GM12878 (cell line): ENCODE measurements at regions not wholly inside any gene's neighbourhood (a gene's known extent, or its start where the extent isn't known, plus 50 kb on each side); places are given as distances from the start of the nearest gene placed in this dataset.

ENCODE experiments used
- ATAC-seq: fragments of 200-7000 bp; cut with Tn5 transposase; 3 replicates; pipeline ENCODE4 v1.9.1; 2020; ENCODE audit warnings: mild to moderate bottlenecking, moderate library complexity
- BruUV-seq: library from RNA; stranded (reverse); fragments of 400-500 nt; replicated peaks from 2 replicates; lab custom pipeline; 2021; lab: Mats Ljungman, UMichigan
- CTCF ChIA-PET: fragments of 300-600 bp; sonication (Branson Sonifier 250); formaldehyde crosslinking; extraction: SDS; loops from one replicate; lab custom pipeline; 2021; ENCODE audit warnings: inconsistent platforms; lab: Yijun Ruan, JAX
- POLR2A ChIA-PET: fragments of 350-600 bp; formaldehyde crosslinking; extraction: SDS; loops from one replicate; lab custom pipeline; 2021; ENCODE audit warnings: inconsistent platforms; lab: Charles Lee
- RAD21 ChIA-PET: fragments of 300-600 bp; sonication (Branson Sonifier 250); formaldehyde crosslinking; loops from one replicate; lab custom pipeline; 2023; ENCODE audit warnings: antibody characterized with exemption; ENCODE audit not compliant: unreplicated experiment; lab: Charles Lee
- SMC1A ChIA-PET: fragments of 300-600 bp; sonication (Branson Sonifier 250); formaldehyde crosslinking; loops from one replicate; lab custom pipeline; 2023; ENCODE audit not compliant: unreplicated experiment, uncharacterized antibody; lab: Charles Lee
- DNase-seq: peaks from one replicate; pipeline ENCODE4 v3.0.0-alpha.2; 2011; ENCODE audit warnings: low read depth, low spot score
- FAIRE-seq: peaks from 3 replicates; lab custom pipeline; 2011; peaks lifted over from hg19 to GRCh38; lab: Jason Lieb, UNC
- H2AFZ ChIP-seq: 2 replicates; pipeline ENCODE4 v1.6.0; 2011; ENCODE audit warnings: low read depth, low read length, control low read depth; ENCODE audit not compliant: control insufficient read depth
- H3K27ac ChIP-seq: 2 replicates; pipeline ENCODE4 v1.5.1; 2011; ENCODE audit warnings: control low read depth; ENCODE audit not compliant: control insufficient read depth, insufficient read depth
- H3K27me3 ChIP-seq, 2 experiments: replicated peaks in 1 of 2; 2 replicates each; pipeline versions ENCODE4 v1.6.0 to v1.6.1; 2011; ENCODE audit warnings: low read length in 1 of 2; ENCODE audit not compliant: control insufficient read depth in 2 of 2, insufficient read depth in 2 of 2
- H3K36me3 ChIP-seq, 2 experiments: 2 replicates each; pipeline ENCODE4 v1.5.1; 2011; ENCODE audit warnings: low read length in 1 of 2; ENCODE audit not compliant: control insufficient read depth in 2 of 2, insufficient read depth in 2 of 2
- H3K4me1 ChIP-seq: 2 replicates; pipeline ENCODE4 v1.6.1; 2011; ENCODE audit warnings: mild to moderate bottlenecking, low read length, moderate library complexity, mixed read lengths; ENCODE audit not compliant: control insufficient read depth, insufficient read depth
- H3K4me2 ChIP-seq: 2 replicates; pipeline ENCODE4 v1.6.0; 2011; ENCODE audit warnings: control low read depth; ENCODE audit not compliant: control insufficient read depth, insufficient read depth
- H3K4me3 ChIP-seq: fragments of 200-600 bp; sonication (generic); 2 replicates; pipeline ENCODE4 v1.5.1; 2016
- H3K79me2 ChIP-seq: 2 replicates; pipeline ENCODE4 v1.6.0; 2011; ENCODE audit warnings: low read length; ENCODE audit not compliant: control insufficient read depth, insufficient read depth
- H3K9ac ChIP-seq: 2 replicates; pipeline ENCODE4 v1.8.0; 2011; ENCODE audit warnings: low read length, control low read depth, mixed read lengths; ENCODE audit not compliant: control insufficient read depth, insufficient read depth
- H3K9me3 ChIP-seq: replicated peaks from 3 replicates; pipeline ENCODE4 v1.5.1; 2011; ENCODE audit warnings: mild to moderate bottlenecking, low read length; ENCODE audit not compliant: control insufficient read depth, insufficient read depth
- H4K20me1 ChIP-seq: 2 replicates; pipeline ENCODE4 v1.6.0; 2011; ENCODE audit not compliant: control insufficient read depth, insufficient read depth
- BACH1 ChIP-seq: fragments of 450-650 bp; IDR thresholded peaks from 2 replicates; pipeline ENCODE4 v1.6.1; 2017; ENCODE audit warnings: mild to moderate bottlenecking, borderline replicate concordance
- BCL11A ChIP-seq: IDR thresholded peaks from 2 replicates; pipeline ENCODE4 v1.6.1; 2011; ENCODE audit warnings: low read depth, low read length
- CEBPB ChIP-seq, 2 experiments: fragments of 150-350 bp in 1 of 2; IDR thresholded peaks; 2 replicates each; pipeline ENCODE4 v1.6.1; 2012 to 2014; ENCODE audit warnings: low read depth in 2 of 2, low read length in 2 of 2, borderline replicate concordance in 1 of 2, inconsistent platforms in 1 of 2
- CHD2 ChIP-seq: IDR thresholded peaks from 2 replicates; pipeline ENCODE4 v1.6.1; 2011; ENCODE audit warnings: low read depth, low read length, improper control_type of control experiment, borderline replicate concordance
- EGR1 ChIP-seq, 2 experiments: IDR thresholded peaks; 1 replicate in 1 of 2; 2 replicates in 1 of 2; pipeline ENCODE4 v1.6.1; 2011 to 2012; ENCODE audit warnings: low read depth in 2 of 2, low read length in 2 of 2, borderline replicate concordance in 1 of 2, mild to moderate bottlenecking in 1 of 2, moderate library complexity in 1 of 2
- EP300 ChIP-seq, 2 experiments: fragments of 150-350 bp in 1 of 2; IDR thresholded peaks; 2 replicates each; pipeline ENCODE4 v1.6.1; 2011 to 2012; ENCODE audit warnings: low read depth in 2 of 2, low read length in 2 of 2, borderline replicate concordance in 1 of 2, improper control_type of control experiment in 1 of 2, inconsistent platforms in 1 of 2; ENCODE audit not compliant: control insufficient read depth in 1 of 2
- KAT2A ChIP-seq: conservative IDR thresholded peaks from 2 replicates; pipeline ENCODE4 v1.6.1; 2011; ENCODE audit warnings: low read depth, low read length; ENCODE audit not compliant: control insufficient read depth
- NBN ChIP-seq: fragments of 450-650 bp; IDR thresholded peaks from 2 replicates; pipeline ENCODE4 v1.6.1; 2016
- NRF1 ChIP-seq: conservative IDR thresholded peaks from 2 replicates; pipeline ENCODE4 v1.6.1; 2011; ENCODE audit warnings: mild to moderate bottlenecking, low read depth, low read length, improper control_type of control experiment
- YY1 ChIP-seq: IDR thresholded peaks from 2 replicates; pipeline ENCODE4 v1.6.1; 2011; ENCODE audit warnings: low read depth, mild to moderate bottlenecking, low read length
- ZNF207 ChIP-seq: fragments of 450-650 bp; IDR thresholded peaks from 2 replicates; pipeline ENCODE4 v1.6.1; 2014; ENCODE audit warnings: antibody characterized with exemption, mild to moderate bottlenecking, borderline replicate concordance
- WGBS: methylation state at CpG from one replicate; pipeline ENCODE4 v1.1.6; 2016; ENCODE audit warnings: low lambda C conversion rate; ENCODE audit not compliant: insufficient replicate concordance, insufficient coverage; ENCODE audit errors: missing lambda C conversion rate; 5-methylcytosine and 5-hydroxymethylcytosine counted together
- in situ Hi-C: fragments of 300-500 bp; cut with MboI; formaldehyde crosslinking; loops from 9 replicates; pipeline ENCODE4 v1.14.3; 2018; ENCODE audit warnings: mixed read lengths
- intact Hi-C: fragments of 100-400 bp; cut with micrococcal nuclease; formaldehyde crosslinking; loops from one replicate; pipeline ENCODE4 v1.14.2; 2022; ENCODE audit not compliant: unreplicated experiment
- TF ChIP-seq, protein P1 (sequence below), 3 experiments: IDR thresholded peaks in 2 of 3; conservative IDR thresholded peaks in 1 of 3; 2 replicates each; pipeline ENCODE4 v1.5.1; 2011; ENCODE audit warnings: low read depth in 3 of 3, low read length in 3 of 3, mild to moderate bottlenecking in 3 of 3, control low read depth in 2 of 3, moderate library complexity in 2 of 3, inconsistent platforms in 1 of 3, mixed read lengths in 1 of 3; ENCODE audit not compliant: control insufficient read depth in 2 of 3, insufficient read depth in 1 of 3; ENCODE audit errors: extremely low read depth in 1 of 3
- TF ChIP-seq, protein P2 (sequence below): IDR thresholded peaks from 2 replicates; pipeline ENCODE4 v1.6.1; 2012; ENCODE audit warnings: improper control_type of control experiment, low read depth, low read length; ENCODE audit not compliant: insufficient replicate concordance
- TF ChIP-seq, protein P3 (sequence below): fragments of 450-650 bp; formaldehyde crosslinking; IDR thresholded peaks from 2 replicates; pipeline ENCODE4 v1.4.0; 2020; ENCODE audit warnings: mild to moderate bottlenecking, moderate library complexity

DNA sequence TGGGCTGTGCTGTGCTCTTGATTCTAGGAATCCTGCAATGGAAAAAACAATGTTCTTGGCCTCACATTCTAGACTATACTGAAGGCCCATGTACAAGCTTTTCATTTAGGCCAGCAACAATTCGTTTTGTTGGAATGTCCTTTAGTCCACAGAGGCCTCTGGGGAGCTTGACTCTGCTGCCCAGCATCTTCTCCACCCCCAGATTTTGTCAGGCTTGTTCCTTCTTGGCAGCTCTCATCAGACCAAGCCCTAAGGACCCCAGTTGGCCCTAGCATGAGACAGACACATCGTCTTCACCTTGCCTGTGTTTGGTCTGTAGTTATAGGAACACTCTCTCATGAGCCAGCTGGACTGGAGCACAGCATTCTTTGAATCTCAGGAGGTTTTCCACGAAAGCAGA lies 300.1 kb downstream of the VRK1 start:
- no peaks in the 10 kb centered on the region for H3K79me2 ChIP-seq
- H3K27me3 ChIP-seq: no peaks in the 10 kb centered on the region
- H3K4me1 ChIP-seq: no peaks in the 10 kb centered on the region
- ATAC-seq: no peak
- H3K27ac ChIP-seq: no peak overlapping the region
- BruUV-seq: no TSS peak
- ChIA-PET RAD21 (no interaction called here), POLR2A (no interaction called here), SMC1A (interaction anchor here (0.6 to 1.4 kb wide), 3 partner anchors 27 to 140 kb away, joined by 3 read pairs; no protein-coding TSS in a partner anchor), CTCF (no interaction called here)
- 2% methylated on average over 3 of the region's 3 CpGs for WGBS
- DNase-seq: no peak
- H2AFZ ChIP-seq: no peak overlapping the region
- in situ Hi-C loops: no loop called here
- H3K4me3 ChIP-seq: no peak overlapping the region
- H3K4me2 ChIP-seq: no peak overlapping the region
- no peak overlapping the region for H3K9ac ChIP-seq
- H4K20me1 ChIP-seq: no peaks in the 10 kb centered on the region
- intact Hi-C loops: no loop called here
- no peaks in the 10 kb centered on the region for H3K9me3 ChIP-seq
- no peak for FAIRE-seq
- H3K36me3 ChIP-seq: no peaks in the 10 kb centered on the region
- no peak for TF ChIP-seq YY1
- no peak for TF ChIP-seq CHD2
- TF ChIP-seq EP300 (IDR thresholded peaks at IDR 0.05; ENCODE audit: borderline replicate concordance in 1 of 2, control insufficient read depth in 1 of 2, low read depth in 2 of 2, low read length in 2 of 2): no peak
- TF ChIP-seq, protein P1, sequence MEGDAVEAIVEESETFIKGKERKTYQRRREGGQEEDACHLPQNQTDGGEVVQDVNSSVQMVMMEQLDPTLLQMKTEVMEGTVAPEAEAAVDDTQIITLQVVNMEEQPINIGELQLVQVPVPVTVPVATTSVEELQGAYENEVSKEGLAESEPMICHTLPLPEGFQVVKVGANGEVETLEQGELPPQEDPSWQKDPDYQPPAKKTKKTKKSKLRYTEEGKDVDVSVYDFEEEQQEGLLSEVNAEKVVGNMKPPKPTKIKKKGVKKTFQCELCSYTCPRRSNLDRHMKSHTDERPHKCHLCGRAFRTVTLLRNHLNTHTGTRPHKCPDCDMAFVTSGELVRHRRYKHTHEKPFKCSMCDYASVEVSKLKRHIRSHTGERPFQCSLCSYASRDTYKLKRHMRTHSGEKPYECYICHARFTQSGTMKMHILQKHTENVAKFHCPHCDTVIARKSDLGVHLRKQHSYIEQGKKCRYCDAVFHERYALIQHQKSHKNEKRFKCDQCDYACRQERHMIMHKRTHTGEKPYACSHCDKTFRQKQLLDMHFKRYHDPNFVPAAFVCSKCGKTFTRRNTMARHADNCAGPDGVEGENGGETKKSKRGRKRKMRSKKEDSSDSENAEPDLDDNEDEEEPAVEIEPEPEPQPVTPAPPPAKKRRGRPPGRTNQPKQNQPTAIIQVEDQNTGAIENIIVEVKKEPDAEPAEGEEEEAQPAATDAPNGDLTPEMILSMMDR (IDR thresholded peaks at IDR 0.05 in 2 of 3, conservative IDR thresholded peaks at IDR 0.05 in 1 of 3; ENCODE audit: control insufficient read depth in 2 of 3, extremely low read depth in 1 of 3, insufficient read depth in 1 of 3, low read depth in 3 of 3, low read length in 3 of 3): no peak
- TF ChIP-seq, protein P2, sequence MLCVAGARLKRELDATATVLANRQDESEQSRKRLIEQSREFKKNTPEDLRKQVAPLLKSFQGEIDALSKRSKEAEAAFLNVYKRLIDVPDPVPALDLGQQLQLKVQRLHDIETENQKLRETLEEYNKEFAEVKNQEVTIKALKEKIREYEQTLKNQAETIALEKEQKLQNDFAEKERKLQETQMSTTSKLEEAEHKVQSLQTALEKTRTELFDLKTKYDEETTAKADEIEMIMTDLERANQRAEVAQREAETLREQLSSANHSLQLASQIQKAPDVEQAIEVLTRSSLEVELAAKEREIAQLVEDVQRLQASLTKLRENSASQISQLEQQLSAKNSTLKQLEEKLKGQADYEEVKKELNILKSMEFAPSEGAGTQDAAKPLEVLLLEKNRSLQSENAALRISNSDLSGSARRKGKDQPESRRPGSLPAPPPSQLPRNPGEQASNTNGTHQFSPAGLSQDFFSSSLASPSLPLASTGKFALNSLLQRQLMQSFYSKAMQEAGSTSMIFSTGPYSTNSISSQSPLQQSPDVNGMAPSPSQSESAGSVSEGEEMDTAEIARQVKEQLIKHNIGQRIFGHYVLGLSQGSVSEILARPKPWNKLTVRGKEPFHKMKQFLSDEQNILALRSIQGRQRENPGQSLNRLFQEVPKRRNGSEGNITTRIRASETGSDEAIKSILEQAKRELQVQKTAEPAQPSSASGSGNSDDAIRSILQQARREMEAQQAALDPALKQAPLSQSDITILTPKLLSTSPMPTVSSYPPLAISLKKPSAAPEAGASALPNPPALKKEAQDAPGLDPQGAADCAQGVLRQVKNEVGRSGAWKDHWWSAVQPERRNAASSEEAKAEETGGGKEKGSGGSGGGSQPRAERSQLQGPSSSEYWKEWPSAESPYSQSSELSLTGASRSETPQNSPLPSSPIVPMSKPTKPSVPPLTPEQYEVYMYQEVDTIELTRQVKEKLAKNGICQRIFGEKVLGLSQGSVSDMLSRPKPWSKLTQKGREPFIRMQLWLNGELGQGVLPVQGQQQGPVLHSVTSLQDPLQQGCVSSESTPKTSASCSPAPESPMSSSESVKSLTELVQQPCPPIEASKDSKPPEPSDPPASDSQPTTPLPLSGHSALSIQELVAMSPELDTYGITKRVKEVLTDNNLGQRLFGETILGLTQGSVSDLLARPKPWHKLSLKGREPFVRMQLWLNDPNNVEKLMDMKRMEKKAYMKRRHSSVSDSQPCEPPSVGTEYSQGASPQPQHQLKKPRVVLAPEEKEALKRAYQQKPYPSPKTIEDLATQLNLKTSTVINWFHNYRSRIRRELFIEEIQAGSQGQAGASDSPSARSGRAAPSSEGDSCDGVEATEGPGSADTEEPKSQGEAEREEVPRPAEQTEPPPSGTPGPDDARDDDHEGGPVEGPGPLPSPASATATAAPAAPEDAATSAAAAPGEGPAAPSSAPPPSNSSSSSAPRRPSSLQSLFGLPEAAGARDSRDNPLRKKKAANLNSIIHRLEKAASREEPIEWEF: no peak
- TF ChIP-seq CEBPB (IDR thresholded peaks at IDR 0.05; ENCODE audit: borderline replicate concordance in 1 of 2, low read depth in 2 of 2, low read length in 2 of 2): no peak
- TF ChIP-seq NBN: no peak
- TF ChIP-seq BACH1: no peak
- TF ChIP-seq KAT2A: no peak
- no peak for TF ChIP-seq EGR1 (IDR thresholded peaks at IDR 0.05; ENCODE audit: borderline replicate concordance in 1 of 2, low read depth in 2 of 2, low read length in 2 of 2)
- no peak for TF ChIP-seq BCL11A
- TF ChIP-seq, protein P3, sequence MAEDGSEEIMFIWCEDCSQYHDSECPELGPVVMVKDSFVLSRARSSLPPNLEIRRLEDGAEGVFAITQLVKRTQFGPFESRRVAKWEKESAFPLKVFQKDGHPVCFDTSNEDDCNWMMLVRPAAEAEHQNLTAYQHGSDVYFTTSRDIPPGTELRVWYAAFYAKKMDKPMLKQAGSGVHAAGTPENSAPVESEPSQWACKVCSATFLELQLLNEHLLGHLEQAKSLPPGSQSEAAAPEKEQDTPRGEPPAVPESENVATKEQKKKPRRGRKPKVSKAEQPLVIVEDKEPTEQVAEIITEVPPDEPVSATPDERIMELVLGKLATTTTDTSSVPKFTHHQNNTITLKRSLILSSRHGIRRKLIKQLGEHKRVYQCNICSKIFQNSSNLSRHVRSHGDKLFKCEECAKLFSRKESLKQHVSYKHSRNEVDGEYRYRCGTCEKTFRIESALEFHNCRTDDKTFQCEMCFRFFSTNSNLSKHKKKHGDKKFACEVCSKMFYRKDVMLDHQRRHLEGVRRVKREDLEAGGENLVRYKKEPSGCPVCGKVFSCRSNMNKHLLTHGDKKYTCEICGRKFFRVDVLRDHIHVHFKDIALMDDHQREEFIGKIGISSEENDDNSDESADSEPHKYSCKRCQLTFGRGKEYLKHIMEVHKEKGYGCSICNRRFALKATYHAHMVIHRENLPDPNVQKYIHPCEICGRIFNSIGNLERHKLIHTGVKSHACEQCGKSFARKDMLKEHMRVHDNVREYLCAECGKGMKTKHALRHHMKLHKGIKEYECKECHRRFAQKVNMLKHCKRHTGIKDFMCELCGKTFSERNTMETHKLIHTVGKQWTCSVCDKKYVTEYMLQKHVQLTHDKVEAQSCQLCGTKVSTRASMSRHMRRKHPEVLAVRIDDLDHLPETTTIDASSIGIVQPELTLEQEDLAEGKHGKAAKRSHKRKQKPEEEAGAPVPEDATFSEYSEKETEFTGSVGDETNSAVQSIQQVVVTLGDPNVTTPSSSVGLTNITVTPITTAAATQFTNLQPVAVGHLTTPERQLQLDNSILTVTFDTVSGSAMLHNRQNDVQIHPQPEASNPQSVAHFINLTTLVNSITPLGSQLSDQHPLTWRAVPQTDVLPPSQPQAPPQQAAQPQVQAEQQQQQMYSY (CRISPR knock-in tag): no peak
- TF ChIP-seq NRF1: no peak
- no peak for TF ChIP-seq ZNF207
